Loucy (cell line): ENCODE measurements at regions not wholly inside any gene's neighbourhood (a gene's known extent, or its start where the extent isn't known, plus 50 kb on each side); places are given as distances from the start of the nearest gene placed in this dataset.

Experiments
- H2AFZ ChIP-seq: fragments of 200-600 bp; sonication (generic); 2 replicates; pipeline ENCODE4 v1.6.0; 2016; ENCODE audit warnings: antibody characterized with exemption, mild to moderate bottlenecking, low read length, moderate library complexity
- H3F3A ChIP-seq: fragments of 200-600 bp; 2 replicates; pipeline ENCODE4 v1.6.0; 2016; ENCODE audit warnings: antibody characterized with exemption, low read depth, mild to moderate bottlenecking
- H3K27me3 ChIP-seq: fragments of 200-600 bp; sonication (generic); 2 replicates; pipeline ENCODE4 v1.6.1; 2014; ENCODE audit warnings: low read length, mild to moderate bottlenecking; ENCODE audit not compliant: insufficient read depth, poor library complexity, severe bottlenecking
- H3K36me3 ChIP-seq: fragments of 200-600 bp; sonication (generic); 2 replicates; pipeline ENCODE4 v1.6.1; 2016; ENCODE audit warnings: low read length; ENCODE audit not compliant: insufficient read depth
- H3K4me1 ChIP-seq: fragments of 200-600 bp; sonication (generic); 2 replicates; pipeline ENCODE4 v1.5.1; 2014; ENCODE audit warnings: low read length, mild to moderate bottlenecking; ENCODE audit not compliant: insufficient read depth, poor library complexity, severe bottlenecking
- H3K4me2 ChIP-seq: fragments of 200-600 bp; sonication (generic); 2 replicates; pipeline ENCODE4 v1.6.0; 2014; ENCODE audit warnings: antibody characterized with exemption, low read length, low read depth, mild to moderate bottlenecking; ENCODE audit not compliant: poor library complexity, severe bottlenecking
- H3K4me3 ChIP-seq: fragments of 200-600 bp; sonication (generic); 2 replicates; pipeline ENCODE4 v1.5.1; 2014; ENCODE audit warnings: low read length, mild to moderate bottlenecking, mixed read lengths; ENCODE audit not compliant: poor library complexity, severe bottlenecking
- H3K79me2 ChIP-seq: fragments of 200-600 bp; sonication (generic); 2 replicates; pipeline ENCODE4 v1.6.1; 2014; ENCODE audit warnings: low read length; ENCODE audit not compliant: insufficient read depth
- H3K9ac ChIP-seq: fragments of 200-600 bp; sonication (generic); 2 replicates; pipeline ENCODE4 v1.6.0; 2014; ENCODE audit warnings: mild to moderate bottlenecking, low read depth, low read length, moderate library complexity; ENCODE audit not compliant: poor library complexity, severe bottlenecking
- H3K9me2 ChIP-seq: fragments of 200-600 bp; sonication (generic); replicated peaks from 2 replicates; pipeline ENCODE4 v1.6.1; 2016; ENCODE audit warnings: low read depth, low read length, mixed read lengths
- H3K9me3 ChIP-seq: fragments of 200-600 bp; sonication (generic); 2 replicates; pipeline ENCODE4 v1.6.1; 2014; ENCODE audit warnings: mild to moderate bottlenecking, antibody characterized with exemption, low read length, low read depth; ENCODE audit not compliant: insufficient read depth
- H4K20me1 ChIP-seq: fragments of 200-600 bp; sonication (generic); 2 replicates; pipeline ENCODE4 v1.6.0; 2014; ENCODE audit warnings: antibody characterized with exemption, low read length, mild to moderate bottlenecking; ENCODE audit not compliant: insufficient read depth, poor library complexity, severe bottlenecking
- EZH2phosphoT487 ChIP-seq: fragments of 200-600 bp; IDR thresholded peaks from 2 replicates; pipeline ENCODE4 v1.6.1; 2018; ENCODE audit warnings: antibody characterized with exemption, mild to moderate bottlenecking, moderate library complexity, borderline replicate concordance
- TF ChIP-seq, protein P1 (sequence below): fragments of 200-600 bp; sonication (generic); conservative IDR thresholded peaks from 2 replicates; pipeline ENCODE4 v1.5.1; 2014; ENCODE audit warnings: mild to moderate bottlenecking, antibody characterized with exemption, low read length

DNA sequence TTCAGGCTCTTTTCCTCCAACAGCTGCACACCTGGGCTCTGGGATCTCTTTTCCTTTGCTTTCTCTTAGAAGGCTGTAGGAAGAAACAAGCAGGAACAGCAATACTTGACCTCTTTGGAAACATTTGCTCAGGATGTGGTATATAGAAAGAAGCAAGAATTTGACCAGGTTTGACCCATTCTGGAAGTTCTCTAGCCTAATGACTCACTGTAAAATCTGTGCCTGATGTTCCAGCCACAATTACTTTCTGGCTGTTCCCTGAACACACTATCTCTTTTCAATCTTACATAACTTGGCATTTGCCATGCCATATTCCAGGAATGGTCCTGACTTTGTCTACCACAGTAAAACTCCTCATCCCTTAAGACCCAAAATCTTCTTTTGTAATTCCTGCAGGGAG, 419.9 kb upstream of the DAB1 start:
- no peak overlapping the region for H3K4me2 ChIP-seq
- no peaks in the 10 kb centered on the region for H3F3A ChIP-seq
- H3K9me2 ChIP-seq = no peaks in the 10 kb centered on the region
- no peak overlapping the region for H3K9ac ChIP-seq
- H3K4me1 ChIP-seq = no peaks in the 10 kb centered on the region
- H3K79me2 ChIP-seq = no peaks in the 10 kb centered on the region
- no peaks in the 10 kb centered on the region for H4K20me1 ChIP-seq
- no peaks in the 10 kb centered on the region for H3K27me3 ChIP-seq
- no peak overlapping the region for H3K4me3 ChIP-seq
- no peaks in the 10 kb centered on the region for H3K9me3 ChIP-seq
- TF ChIP-seq EZH2phosphoT487 = no peak
- TF ChIP-seq, protein P1, sequence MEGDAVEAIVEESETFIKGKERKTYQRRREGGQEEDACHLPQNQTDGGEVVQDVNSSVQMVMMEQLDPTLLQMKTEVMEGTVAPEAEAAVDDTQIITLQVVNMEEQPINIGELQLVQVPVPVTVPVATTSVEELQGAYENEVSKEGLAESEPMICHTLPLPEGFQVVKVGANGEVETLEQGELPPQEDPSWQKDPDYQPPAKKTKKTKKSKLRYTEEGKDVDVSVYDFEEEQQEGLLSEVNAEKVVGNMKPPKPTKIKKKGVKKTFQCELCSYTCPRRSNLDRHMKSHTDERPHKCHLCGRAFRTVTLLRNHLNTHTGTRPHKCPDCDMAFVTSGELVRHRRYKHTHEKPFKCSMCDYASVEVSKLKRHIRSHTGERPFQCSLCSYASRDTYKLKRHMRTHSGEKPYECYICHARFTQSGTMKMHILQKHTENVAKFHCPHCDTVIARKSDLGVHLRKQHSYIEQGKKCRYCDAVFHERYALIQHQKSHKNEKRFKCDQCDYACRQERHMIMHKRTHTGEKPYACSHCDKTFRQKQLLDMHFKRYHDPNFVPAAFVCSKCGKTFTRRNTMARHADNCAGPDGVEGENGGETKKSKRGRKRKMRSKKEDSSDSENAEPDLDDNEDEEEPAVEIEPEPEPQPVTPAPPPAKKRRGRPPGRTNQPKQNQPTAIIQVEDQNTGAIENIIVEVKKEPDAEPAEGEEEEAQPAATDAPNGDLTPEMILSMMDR = no peak
- H2AFZ ChIP-seq = no peak overlapping the region
- H3K36me3 ChIP-seq = no peaks in the 10 kb centered on the region

DNA sequence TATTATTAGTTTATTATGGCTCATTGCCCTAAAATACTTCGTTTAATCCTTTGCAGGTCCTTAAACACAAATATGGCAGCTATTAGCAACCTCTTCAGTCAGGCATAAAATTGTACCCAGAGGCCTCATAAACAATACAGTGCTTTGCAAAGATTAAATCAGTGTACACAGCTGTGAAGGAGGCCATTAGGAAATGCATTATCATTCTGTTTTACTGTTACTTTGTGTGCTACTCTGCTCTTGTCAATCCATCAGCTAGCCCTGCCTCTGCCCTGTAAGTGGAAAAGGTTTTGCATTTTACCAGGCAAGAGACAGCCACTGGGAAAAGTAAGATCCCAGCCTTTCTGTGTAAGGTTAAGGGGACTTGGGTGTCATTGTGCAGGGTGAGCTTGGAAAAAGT, 415.7 kb upstream of the DAB1 start:
- Histone ChIP-seq H3K4me1 (no peaks in the 10 kb centered on the region), H4K20me1 (no peaks in the 10 kb centered on the region), H3K27me3 (no peaks in the 10 kb centered on the region), H2AFZ (no peak overlapping the region), H3K79me2 (no peaks in the 10 kb centered on the region), H3F3A (no peaks in the 10 kb centered on the region), H3K4me2 (no peak overlapping the region), H3K9me2 (no peaks in the 10 kb centered on the region), H3K4me3 (no peak overlapping the region), H3K9me3 (no peaks in the 10 kb centered on the region), H3K36me3 (no peaks in the 10 kb centered on the region), H3K9ac (no peak overlapping the region)
- TF ChIP-seq EZH2phosphoT487 = no peak
- TF ChIP-seq, protein P1 = no peak

DNA sequence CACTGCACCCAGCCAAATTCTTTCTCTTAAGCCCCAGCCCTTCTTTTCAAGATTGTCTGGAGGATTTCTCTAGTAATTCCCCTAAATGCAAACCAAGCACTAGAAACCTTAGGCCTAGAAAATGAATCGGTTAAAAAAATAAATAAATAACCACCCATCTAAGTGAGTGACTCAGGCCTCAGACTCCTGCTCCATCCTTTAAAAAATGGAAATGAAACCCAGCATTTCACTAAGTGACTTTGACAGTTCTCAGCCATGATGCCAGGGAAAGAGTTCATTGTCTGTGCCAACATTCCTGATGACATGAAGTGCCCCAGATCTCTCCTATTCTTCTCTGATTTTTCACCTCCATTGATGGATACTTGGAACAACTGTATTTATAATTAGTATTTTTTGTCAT, 415.2 kb upstream of the DAB1 start:
- H3K79me2 ChIP-seq = no peaks in the 10 kb centered on the region
- H3K4me2 ChIP-seq = no peak overlapping the region
- no peak overlapping the region for H3K4me3 ChIP-seq
- no peak overlapping the region for H2AFZ ChIP-seq
- no peak overlapping the region for H3K9ac ChIP-seq
- H3K27me3 ChIP-seq = no peaks in the 10 kb centered on the region
- TF ChIP-seq EZH2phosphoT487 = no peak
- TF ChIP-seq, protein P1 = no peak
- H3F3A ChIP-seq = no peaks in the 10 kb centered on the region
- H3K9me2 ChIP-seq = no peaks in the 10 kb centered on the region
- no peaks in the 10 kb centered on the region for H3K4me1 ChIP-seq
- no peaks in the 10 kb centered on the region for H3K36me3 ChIP-seq
- H4K20me1 ChIP-seq = no peaks in the 10 kb centered on the region
- no peaks in the 10 kb centered on the region for H3K9me3 ChIP-seq
